ENCODE measurements at regions not wholly inside any gene's neighbourhood (a gene's known extent, or its start where the extent isn't known, plus 50 kb on each side); places are given as distances from the start of the nearest gene placed in this dataset.

DNA sequence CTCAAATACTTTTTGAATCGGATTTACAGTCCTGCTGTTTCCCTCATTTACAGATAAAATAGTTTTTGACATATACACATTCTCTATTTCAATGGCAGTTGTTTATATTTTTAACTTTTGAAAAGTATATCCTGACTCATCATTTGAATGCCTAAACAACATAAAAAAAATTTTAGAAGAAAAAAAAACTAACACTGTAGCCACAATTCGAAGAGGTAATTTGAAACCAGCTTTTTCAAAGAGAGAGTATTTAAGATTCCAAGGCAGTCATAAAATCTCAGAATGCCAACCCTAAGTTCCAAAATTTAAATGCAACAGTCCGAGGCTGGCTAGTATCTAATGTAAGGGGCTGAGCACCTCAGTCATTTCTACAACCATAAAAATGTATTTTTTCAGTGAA lies 626.8 kb downstream of the DNAH5 start:
- Histone ChIP-seq H2BK120ac (replicated peaks; ENCODE audit: low read depth, low read length) (no peak overlapping the region), H3K4me3 (ENCODE audit: extremely low read depth in 1 of 4, insufficient read depth in 2 of 4, low read depth in 3 of 4, low read length in 4 of 4) (no peak overlapping the region), H3K27ac (ENCODE audit: low read depth, low read length) (no peak overlapping the region), H4K20me1 (replicated peaks in 1 of 2; ENCODE audit: control insufficient read depth in 1 of 2, insufficient read depth in 2 of 2, low read length in 2 of 2) (no peaks in the 10 kb centered on the region), H3K23ac (ENCODE audit: insufficient read length) (no peak overlapping the region), H3K4me1 (replicated peaks in 1 of 4; ENCODE audit: control insufficient read depth in 3 of 4, insufficient read depth in 4 of 4, low read length in 3 of 4) (no peaks in the 10 kb centered on the region), H2AK5ac (ENCODE audit: low read depth, low read length) (no peak overlapping the region), H3K56ac (replicated peaks; ENCODE audit: insufficient read length, low read depth, low read length) (no peak overlapping the region), H4K91ac (replicated peaks; ENCODE audit: insufficient read length, low read length) (no peak overlapping the region), H3K18ac (ENCODE audit: extremely low read depth, low read length) (no peak overlapping the region), H3K79me1 (ENCODE audit: low read depth, low read length) (no peaks in the 10 kb centered on the region), H2BK15ac (ENCODE audit: low read length) (no peak overlapping the region), H2AFZ (ENCODE audit: low read length) (no peak overlapping the region), H3K27me3 (replicated peaks in 1 of 4; ENCODE audit: control insufficient read depth in 3 of 4, extremely low read depth in 1 of 4, insufficient read depth in 3 of 4, low read length in 3 of 4) (no peaks in the 10 kb centered on the region), H4K8ac (ENCODE audit: extremely low read depth, insufficient read depth, low read length) (no peak overlapping the region), H3K23me2 (ENCODE audit: low read depth, low read length) (no peaks in the 10 kb centered on the region), H3K9me3 (ENCODE audit: insufficient read depth in 2 of 2, low read depth in 1 of 2, low read length in 1 of 2) (no peaks in the 10 kb centered on the region), H3K79me2 (ENCODE audit: control insufficient read depth in 1 of 2, insufficient read depth in 2 of 2, low read length in 2 of 2) (no peaks in the 10 kb centered on the region), H3K9ac (replicated peaks in 1 of 4; ENCODE audit: extremely low read depth in 1 of 4, low read depth in 3 of 4, low read length in 3 of 4) (no peak overlapping the region), H2BK5ac (ENCODE audit: low read depth, low read length) (no peak overlapping the region), H3K4ac (replicated peaks; ENCODE audit: insufficient read length, low read depth, low read length) (no peak overlapping the region), H2BK20ac (ENCODE audit: low read length) (no peak overlapping the region), H3K36me3 (ENCODE audit: control insufficient read depth in 2 of 4, insufficient read depth in 4 of 4, low read length in 3 of 4) (no peaks in the 10 kb centered on the region), H3K14ac (ENCODE audit: insufficient read length) (no peak overlapping the region), H4K5ac (ENCODE audit: insufficient read length, low read depth, low read length) (no peak overlapping the region), H3K4me2 (ENCODE audit: insufficient read depth in 1 of 2, low read depth in 2 of 2, low read length in 2 of 2) (no peak overlapping the region), H2BK12ac (ENCODE audit: low read depth, low read length) (no peak overlapping the region)
- 83% methylated on average over 3 of the region's 3 CpGs; no CpG with 5 or more reads in 1 of the 2 experiments for WGBS, 2 experiments (ENCODE audit: extremely low coverage in 1 of 2, insufficient coverage in 1 of 2, insufficient read length in 1 of 2, insufficient replicate concordance in 2 of 2, low coverage in 1 of 2, low lambda C conversion rate in 2 of 2, missing lambda C conversion rate in 1 of 2)
- ChIA-PET POLR2A (ENCODE audit: partially characterized antibody) (no interaction called here), CTCF (ENCODE audit: partially characterized antibody) (interaction anchor here (0.6 to 1.3 kb wide), 4 partner anchors 27 to 241 kb away, joined by 3 read pairs; no protein-coding TSS in a partner anchor)
- DNase-seq (ENCODE audit: low read depth in 1 of 2, low spot score in 2 of 2) (no peak), FAIRE-seq (no peak)
- TF ChIP-seq POLR2AphosphoS5 (IDR thresholded peaks at IDR 0.05; ENCODE audit: low read depth, low read length) (no peak), KDM4A (IDR thresholded peaks at IDR 0.05; ENCODE audit: low read depth, low read length, severe bottlenecking) (no peak), CREB1 (IDR thresholded peaks at IDR 0.05) (no peak), TAF1 (IDR thresholded peaks at IDR 0.05; ENCODE audit: low read depth, low read length) (no peak)

All from H1 (cell line).